Left cardiac atrium (tissue), 4 donors: ENCODE measurements at regions not wholly inside any gene's neighbourhood (a gene's known extent, or its start where the extent isn't known, plus 50 kb on each side); places are given as distances from the start of the nearest gene placed in this dataset.

Source experiments
- ATAC-seq, 2 donors: fragments of 200-7000 bp; cut with Tn5 transposase; one replicate each; pipeline ENCODE4 v1.9.1; 2020; ENCODE audit warnings: mild to moderate bottlenecking in 2 of 2, moderate library complexity in 2 of 2
- DNase-seq: peaks from one replicate; pipeline ENCODE4 v3.0.0-alpha.2; 2020
- intact Hi-C, 2 donors: fragments of 100-400 bp; cut with DNase I; formaldehyde crosslinking; loops; one replicate each; pipeline versions ENCODE4 v1.14.1 to v1.15.1; 2022 to 2023
- donor health status: DM: no; HTN: yes; CAD: no.
- donor health status: DM: no; HTN: yes; CAD: no; lungs with severe emphysema.
- donor health status: DM: yes; HTN: yes; CAD: no.
- donor health status: Dilated cardiomyopathy.

- DNase-seq (no peak), ATAC-seq (peak; percentile 21 to 47)
- intact Hi-C loops, result no loop called here
Observed at GRCh38 chr15:97791824-97792792, 168.4 kb upstream of the ARRDC4 start.

DNA sequence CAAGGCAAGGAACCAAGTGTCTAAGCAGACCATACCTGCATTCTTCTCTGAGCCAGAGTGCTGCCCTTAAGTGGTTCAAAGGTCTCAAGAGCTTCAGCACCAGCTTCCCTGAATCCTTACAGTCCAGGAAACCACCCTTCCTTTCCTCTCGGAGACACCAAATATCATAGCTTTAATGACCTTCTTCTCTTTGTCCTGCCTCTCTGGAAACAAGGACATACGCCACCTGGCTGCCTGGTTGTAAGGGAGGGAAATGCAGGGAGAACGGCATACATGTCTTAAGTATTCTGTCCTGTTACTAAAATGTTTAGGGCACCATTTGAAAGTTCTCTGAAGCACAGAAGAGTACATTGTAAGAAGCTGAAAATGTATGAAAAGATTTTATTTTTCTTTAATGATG lies 155.6 kb upstream of the ARRDC4 start:
- intact Hi-C loops, result no loop called here
- no peak for DNase-seq
- no peak for ATAC-seq

- ATAC-seq (no peak), DNase-seq (no peak)
- intact Hi-C loops, result no loop called here
Observed at GRCh38 chr15:97806766-97807165, 153.7 kb upstream of the ARRDC4 start.

DNA sequence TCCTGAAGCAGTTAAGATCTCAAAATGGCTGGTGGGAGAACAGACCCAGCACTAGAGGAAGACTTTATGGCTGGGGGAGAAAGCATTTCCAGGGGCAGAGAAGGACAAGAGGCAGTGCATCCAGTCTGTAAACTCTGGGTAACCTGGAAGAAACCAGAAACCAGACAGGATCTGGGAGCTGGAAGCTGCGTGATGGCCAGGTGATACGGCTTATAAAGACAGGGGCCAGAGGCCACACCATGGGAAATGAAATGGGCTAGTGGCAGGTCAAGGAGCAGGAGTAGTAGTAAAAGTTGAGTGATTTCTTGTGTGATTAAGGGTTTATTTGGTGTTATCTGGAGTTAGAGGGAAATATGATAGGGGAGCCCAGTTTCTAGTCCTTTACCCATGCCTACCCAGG lies 144.7 kb upstream of the ARRDC4 start:
- intact Hi-C loops, result no loop called here
- DNase-seq (no peak), ATAC-seq (no peak)

GRCh38 chr15:97817276-97817890 lies 143.1 kb upstream of the ARRDC4 start:
- no peak for DNase-seq
- intact Hi-C loops, result no loop called here
- no peak for ATAC-seq

DNA sequence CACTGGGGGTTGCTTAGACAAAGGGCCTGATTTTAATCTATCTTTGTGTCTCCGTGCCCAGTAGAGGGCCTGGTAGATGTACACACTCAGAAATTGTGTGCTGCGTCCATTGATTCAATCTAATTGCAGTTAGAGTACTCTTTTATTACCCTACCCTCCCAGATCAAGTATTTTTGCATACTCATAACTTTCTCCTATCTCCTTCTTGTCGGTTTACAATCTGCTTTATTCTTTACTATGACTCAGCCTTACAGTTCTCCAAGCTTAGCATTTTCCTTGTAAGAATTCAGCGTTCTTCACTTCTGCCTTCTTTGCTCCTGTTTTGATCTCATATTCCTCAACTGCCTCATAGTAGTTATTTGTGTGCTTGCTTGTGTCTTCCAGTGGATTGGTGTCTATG lies 124.5 kb upstream of the ARRDC4 start:
- intact Hi-C loops, result no loop called here

DNA sequence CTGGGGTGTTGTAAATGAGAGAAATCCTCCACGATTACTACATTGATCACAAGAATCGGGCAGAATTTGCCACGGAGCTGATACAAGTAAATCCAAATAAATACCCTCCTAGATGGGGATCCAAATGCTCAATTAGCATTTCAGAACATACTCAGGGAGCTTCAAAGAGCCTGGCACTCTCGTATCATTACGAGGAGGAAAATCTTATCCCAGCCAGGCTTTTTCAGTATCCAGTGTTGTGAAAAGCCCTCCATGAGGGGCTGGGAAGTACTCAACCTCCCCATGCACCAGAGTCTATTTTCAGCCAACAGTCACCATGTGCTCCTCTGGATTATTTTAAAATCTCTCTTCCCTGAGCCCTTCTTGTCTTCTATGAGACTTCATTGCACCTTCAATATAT lies 122.6 kb upstream of the ARRDC4 start:
- ATAC-seq (no peak), DNase-seq (no peak)
- intact Hi-C loops, result no loop called here

More for the DNA sequence above, 124.5 kb upstream of the ARRDC4 start:
- DNase-seq (no peak), ATAC-seq (no peak)

- ATAC-seq (no peak), DNase-seq (no peak)
- intact Hi-C loops, result no loop called here
Observed at GRCh38 chr15:97838606-97839210, 121.8 kb upstream of the ARRDC4 start.

GRCh38 chr15:97840501-97840900 lies 120.0 kb upstream of the ARRDC4 start:
- DNase-seq, result no peak
- intact Hi-C loops, result no loop called here
- no peak for ATAC-seq

GRCh38 chr15:97841558-97841957 lies 118.9 kb upstream of the ARRDC4 start:
- intact Hi-C loops, result no loop called here
- DNase-seq (no peak), ATAC-seq (no peak)

- intact Hi-C loops, result no loop called here
- no peak for DNase-seq
- no peak for ATAC-seq
Observed at GRCh38 chr15:97849183-97849582, 111.3 kb upstream of the ARRDC4 start.

GRCh38 chr15:97858296-97858695 lies 102.2 kb upstream of the ARRDC4 start:
- ATAC-seq (no peak), DNase-seq (no peak)
- intact Hi-C loops, result no loop called here

DNA sequence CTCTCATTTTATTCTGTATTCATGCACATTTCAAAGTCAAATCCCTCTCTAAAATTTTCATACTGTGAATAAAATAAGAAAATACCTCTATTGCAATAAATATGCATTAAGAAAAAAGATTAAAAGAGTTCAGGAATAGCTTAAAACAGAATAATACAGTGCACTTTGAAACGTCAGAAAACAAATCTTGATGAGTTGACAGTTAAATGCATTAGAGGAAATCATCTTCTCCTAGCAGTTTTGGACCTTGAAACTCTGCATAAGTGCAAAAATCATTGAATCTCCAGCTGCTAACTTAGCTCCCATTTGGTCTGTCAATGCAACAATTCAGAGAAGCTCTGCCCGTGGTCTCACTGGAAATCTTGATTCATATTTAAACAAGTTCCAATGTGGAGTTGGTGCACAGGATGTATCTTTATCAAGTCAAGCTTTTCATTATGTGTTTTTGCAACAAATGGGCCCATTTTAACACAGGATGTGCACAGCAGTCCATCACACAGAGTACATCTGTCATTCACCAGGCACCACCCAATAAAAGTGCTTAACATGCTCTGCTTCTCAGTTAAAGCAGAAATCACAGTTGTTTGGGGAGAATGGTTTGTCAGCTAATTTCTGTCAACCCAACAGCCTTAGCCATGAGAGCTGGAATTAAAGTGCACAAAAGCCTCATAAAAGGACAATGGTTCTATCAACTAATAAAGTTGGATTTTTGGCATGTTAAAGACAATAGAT lies 98.8 kb upstream of the ARRDC4 start:
- no peak for DNase-seq
- no peak for ATAC-seq
- intact Hi-C loops, result no loop called here

DNA sequence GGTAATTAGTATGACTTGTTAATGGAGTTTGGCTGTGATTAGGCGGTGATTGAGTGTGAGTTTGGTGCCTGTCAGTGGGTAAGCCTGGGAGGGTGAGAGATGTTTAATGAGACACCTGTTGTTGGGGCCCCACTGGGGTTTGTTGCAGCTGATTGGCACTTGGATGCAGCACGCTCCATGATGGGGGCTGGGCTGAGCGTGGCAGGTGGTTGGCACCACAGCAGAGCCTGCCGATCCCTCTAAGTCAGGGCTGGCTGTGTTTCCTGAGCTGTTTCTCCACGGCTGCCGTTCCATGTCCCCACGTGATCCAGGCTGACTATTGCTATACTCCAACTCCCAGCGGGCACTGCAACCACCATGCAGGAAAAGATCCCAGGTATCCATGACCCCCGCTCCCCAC lies 93.5 kb upstream of the ARRDC4 start:
- intact Hi-C loops, result no loop called here

DNA sequence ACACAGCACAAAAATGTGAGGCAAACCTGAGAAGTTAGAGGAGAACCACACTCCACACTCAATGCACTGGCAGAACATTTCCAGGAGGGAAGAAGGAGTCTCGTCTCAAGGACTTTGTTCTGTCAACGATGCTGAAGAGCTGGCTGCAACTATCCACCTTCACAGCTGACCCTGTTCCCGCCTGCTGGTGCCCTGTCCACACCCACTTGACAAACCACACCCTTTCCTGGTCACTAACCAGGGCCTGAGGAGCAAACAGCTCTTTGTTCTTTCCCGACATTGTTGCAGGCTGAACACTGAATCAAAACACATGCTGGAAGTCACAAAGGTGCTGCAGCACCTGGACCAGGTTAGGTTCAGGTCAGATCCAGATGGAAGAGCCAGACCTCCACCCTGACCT lies 92.6 kb upstream of the ARRDC4 start:
- intact Hi-C loops, result no loop called here
- DNase-seq (no peak), ATAC-seq (peak in 1 of 2 donors; percentile 53)

More for the DNA sequence above, 93.5 kb upstream of the ARRDC4 start:
- no peak for DNase-seq
- no peak for ATAC-seq

- intact Hi-C loops, result no loop called here
- DNase-seq (no peak), ATAC-seq (no peak)
Observed at GRCh38 chr15:97868981-97869380, 91.5 kb upstream of the ARRDC4 start.

DNA sequence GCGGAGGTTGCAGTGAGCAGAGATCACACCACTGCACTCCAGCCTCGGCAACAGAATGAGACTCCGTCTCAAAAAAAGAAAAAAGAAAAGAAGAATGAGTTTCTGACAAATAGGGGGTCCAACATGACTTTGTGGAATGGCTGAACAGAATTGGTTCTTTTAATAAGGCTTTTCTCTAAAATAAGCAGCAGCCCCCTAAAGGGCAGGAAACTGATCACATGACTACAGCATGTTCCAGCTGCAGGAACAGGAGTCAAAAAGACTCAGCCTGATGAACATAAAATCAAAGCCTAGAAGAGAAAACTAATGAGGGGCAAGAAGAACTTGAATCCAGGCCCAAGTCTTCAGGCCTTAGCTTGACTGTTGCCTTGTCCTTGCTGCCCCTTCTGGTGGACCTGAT lies 89.7 kb upstream of the ARRDC4 start:
- no peak for ATAC-seq
- intact Hi-C loops, result no loop called here
- no peak for DNase-seq

GRCh38 chr15:97874139-97874538 lies 86.4 kb upstream of the ARRDC4 start:
- DNase-seq (no peak), ATAC-seq (no peak)
- intact Hi-C loops, result no loop called here

DNA sequence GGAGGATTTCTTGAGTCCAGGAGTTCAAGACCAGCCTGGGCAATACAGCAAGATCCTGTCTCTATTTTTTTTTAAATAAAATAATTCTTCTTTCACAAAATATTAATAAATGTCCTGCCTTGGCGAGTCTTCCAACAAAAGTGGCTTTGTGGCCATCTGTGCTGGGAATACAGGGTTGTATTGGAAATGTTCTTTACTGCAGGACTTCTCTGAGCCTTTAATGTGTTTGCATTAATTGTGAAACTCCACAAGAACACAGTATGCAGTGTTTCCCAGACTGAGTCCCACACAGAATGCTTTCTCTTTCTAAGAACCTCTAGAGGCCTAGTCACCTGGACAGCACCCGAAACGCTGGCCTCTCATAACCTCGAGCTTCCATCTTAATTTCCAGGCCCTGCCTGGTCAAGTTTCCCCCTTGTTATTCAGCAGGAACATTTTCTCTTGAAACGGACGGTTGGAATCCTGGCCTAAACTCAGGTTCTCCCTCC lies 85.4 kb upstream of the ARRDC4 start:
- intact Hi-C loops, result no loop called here
- ATAC-seq, result peak; percentile 12 to 15
- no peak for DNase-seq
